ENCODE measurements at regions not wholly inside any gene's neighbourhood (a gene's known extent, or its start where the extent isn't known, plus 50 kb on each side); places are given as distances from the start of the nearest gene placed in this dataset.

DNA sequence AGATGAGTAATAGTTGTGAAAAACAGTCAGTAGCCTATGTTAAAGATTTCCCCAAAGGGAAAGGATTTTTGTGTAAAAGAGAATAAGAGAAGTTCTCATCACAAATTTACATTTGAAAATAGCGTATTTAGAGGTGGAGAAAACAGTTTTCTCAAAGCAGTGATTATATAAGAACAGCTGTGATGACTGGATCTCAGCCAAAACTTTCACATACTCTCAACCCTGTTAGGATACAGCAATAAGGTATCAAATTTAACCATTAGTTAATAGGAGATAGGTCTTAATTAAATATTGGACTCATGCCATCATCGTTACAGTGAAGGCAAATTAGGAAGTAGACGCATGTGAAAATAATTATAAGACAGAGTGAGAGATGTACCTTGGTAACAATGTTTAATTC, 622.7 kb downstream of the PCDH18 start:
- no peak overlapping the region for H2BK120ac ChIP-seq (ENCODE audit: low read depth, low read length)
- WGBS, 2 experiments (ENCODE audit: extremely low coverage in 2 of 2, insufficient read length in 1 of 2), result no CpG with 5 or more reads among the region's 3 CpGs
- dilution Hi-C loops (cut with HindIII; ENCODE audit: low sequenced_read_pairs, unreplicated experiment), result no loop called here
- no peak overlapping the region for H2BK20ac ChIP-seq (ENCODE audit: low read depth, low read length)
- no peak overlapping the region for H3K27ac ChIP-seq (ENCODE audit: insufficient read depth, low read length)
- no peak overlapping the region for H3K4me3 ChIP-seq (ENCODE audit: insufficient read depth, low read depth, low read length)
- H3K14ac ChIP-seq (replicated peaks; ENCODE audit: low read depth, low read length), result no peak overlapping the region
- no peak overlapping the region for H4K5ac ChIP-seq (ENCODE audit: low read depth, low read length)
- no peak overlapping the region for H3K18ac ChIP-seq (ENCODE audit: low read depth, low read length)
- H3K27me3 ChIP-seq (ENCODE audit: control insufficient read depth, insufficient read depth, low read length), result no peaks in the 10 kb centered on the region
- POLR2A ChIA-PET (ENCODE audit: unreplicated experiment), result no interaction called here
- no peak overlapping the region for H2BK5ac ChIP-seq (ENCODE audit: low read depth, low read length, poor library complexity, severe bottlenecking)
- H4K8ac ChIP-seq (ENCODE audit: low read depth in 2 of 2, low read length in 2 of 2), result no peak overlapping the region
- DNase-seq (no peak), ATAC-seq (ENCODE audit: low read depth) (no peak)
- intact Hi-C loops (cut with micrococcal nuclease), result no loop called here
- no peak overlapping the region for H2AK5ac ChIP-seq (ENCODE audit: low read depth, low read length)
- H3K4ac ChIP-seq (ENCODE audit: low read depth, low read length), result no peak overlapping the region
- no peak overlapping the region for H3K9ac ChIP-seq (ENCODE audit: low read depth, low read length)
- no peak overlapping the region for H4K91ac ChIP-seq (ENCODE audit: insufficient read depth, low read depth, low read length)
- no peak overlapping the region for H2BK15ac ChIP-seq (ENCODE audit: low read depth, low read length)
- in situ Hi-C loops (cut with MboI; ENCODE audit: low sequenced_read_pairs), result no loop called here
- H2AK9ac ChIP-seq (replicated peaks; ENCODE audit: low read depth, low read length, poor library complexity), result no peak overlapping the region
- no peak overlapping the region for H2AFZ ChIP-seq (replicated peaks; ENCODE audit: low read length, poor library complexity)
- no peaks in the 10 kb centered on the region for H3K4me1 ChIP-seq (ENCODE audit: control insufficient read depth, insufficient read depth, low read length)
- H3K79me1 ChIP-seq (ENCODE audit: low read depth in 1 of 2, low read length in 2 of 2), result no peaks in the 10 kb centered on the region
- H3K56ac ChIP-seq (ENCODE audit: extremely low read depth, insufficient read depth, low read length), result no peak overlapping the region
- no peak overlapping the region for H3K4me2 ChIP-seq (ENCODE audit: low read depth, low read length)
- no TSS peak for BruUV-seq (replicated peaks)
- H3K23ac ChIP-seq (ENCODE audit: low read depth, low read length), result no peak overlapping the region
- H3K9me3 ChIP-seq (ENCODE audit: control insufficient read depth, insufficient read depth, low read length), result no peaks in the 10 kb centered on the region
- no peaks in the 10 kb centered on the region for H3K36me3 ChIP-seq (ENCODE audit: control insufficient read depth, insufficient read depth, low read length)
- no peaks in the 10 kb centered on the region for H4K20me1 ChIP-seq (ENCODE audit: insufficient read depth, low read length)
- no peaks in the 10 kb centered on the region for H3K9me1 ChIP-seq (ENCODE audit: insufficient read depth, low read length)
- no peak for TF ChIP-seq MXI1 (IDR thresholded peaks at IDR 0.05; ENCODE audit: borderline replicate concordance, low read depth, low read length)
- CTCF ChIA-PET, result no interaction called here

Data from IMR-90 (cell line).